Liver (tissue), 8 donors: ENCODE measurements at regions not wholly inside any gene's neighbourhood (a gene's known extent, or its start where the extent isn't known, plus 50 kb on each side); places are given as distances from the start of the nearest gene placed in this dataset.

Source experiments
- DNase-seq: peaks from one replicate; pipeline ENCODE4 v3.0.0-alpha.2; 2017; ENCODE audit warnings: low spot score
- H3K27ac ChIP-seq, 2 donors: one replicate each; pipeline ENCODE4 v1.7.0; 2013; ENCODE audit warnings: inconsistent platforms in 2 of 2, low read length in 2 of 2, control low read depth in 1 of 2, low read depth in 1 of 2, mild to moderate bottlenecking in 1 of 2
- H3K27me3 ChIP-seq, 4 donors: one replicate each; pipeline versions ENCODE4 v1.6.1 to v1.7.0; 2013; ENCODE audit warnings: low read length in 3 of 4, inconsistent platforms in 1 of 4, mild to moderate bottlenecking in 1 of 4, moderate library complexity in 1 of 4; ENCODE audit not compliant: control insufficient read depth in 4 of 4, insufficient read depth in 4 of 4
- H3K36me3 ChIP-seq, 4 donors: one replicate each; pipeline versions ENCODE4 v1.6.1 to v1.7.0; 2013; ENCODE audit warnings: low read length in 3 of 4, mild to moderate bottlenecking in 3 of 4, low read depth in 1 of 4, moderate library complexity in 1 of 4; ENCODE audit not compliant: control insufficient read depth in 4 of 4, insufficient read depth in 3 of 4
- H3K4me1 ChIP-seq, 4 donors: one replicate each; pipeline versions ENCODE4 v1.6.1 to v1.7.0; 2013; ENCODE audit warnings: low read length in 3 of 4, mild to moderate bottlenecking in 3 of 4, moderate library complexity in 1 of 4; ENCODE audit not compliant: control insufficient read depth in 4 of 4, insufficient read depth in 4 of 4
- H3K4me3 ChIP-seq, 3 donors: one replicate each; pipeline versions ENCODE4 v1.6.1 to v1.7.0; 2013; ENCODE audit warnings: low read length in 3 of 3, control low read depth in 1 of 3, low read depth in 1 of 3, mild to moderate bottlenecking in 1 of 3
- H3K9ac ChIP-seq, 2 donors: one replicate each; pipeline ENCODE4 v1.7.0; 2013; ENCODE audit warnings: low read length in 2 of 2, mild to moderate bottlenecking in 2 of 2, moderate library complexity in 2 of 2, control low read depth in 1 of 2, low read depth in 1 of 2
- H3K9me3 ChIP-seq, 4 donors: one replicate each; pipeline versions ENCODE4 v1.6.1 to v1.7.0; 2013; ENCODE audit warnings: low read length in 3 of 4; ENCODE audit not compliant: control insufficient read depth in 4 of 4
- ATF3 ChIP-seq: IDR thresholded peaks from 2 replicates; pipeline ENCODE4 v1.6.1; 2016; ENCODE audit warnings: antibody characterized with exemption
- CTCF ChIP-seq: fragments of 150-350 bp; IDR thresholded peaks from 2 replicates; pipeline ENCODE4 v1.5.1; 2017; ENCODE audit warnings: improper control_type of control experiment, low read depth, low read length; ENCODE audit not compliant: missing input control
- EGR1 ChIP-seq, 2 donors: IDR thresholded peaks; 2 replicates each; pipeline ENCODE4 v1.6.1; 2016 to 2018; ENCODE audit warnings: antibody characterized with exemption in 2 of 2, low read depth in 2 of 2
- FOXA1 ChIP-seq: IDR thresholded peaks from 2 replicates; pipeline ENCODE4 v1.6.1; 2016; ENCODE audit warnings: antibody characterized with exemption
- FOXA2 ChIP-seq: IDR thresholded peaks from 2 replicates; pipeline ENCODE4 v1.6.1; 2016; ENCODE audit warnings: antibody characterized with exemption
- GABPA ChIP-seq, 2 donors: IDR thresholded peaks in 1 of 2; conservative IDR thresholded peaks in 1 of 2; 2 replicates each; pipeline ENCODE4 v1.6.1; 2016; ENCODE audit warnings: antibody characterized with exemption in 2 of 2, mild to moderate bottlenecking in 1 of 2, moderate library complexity in 1 of 2
- HNF4A ChIP-seq, 2 donors: conservative IDR thresholded peaks; 2 replicates each; pipeline ENCODE4 v1.6.1; 2016; ENCODE audit warnings: antibody characterized with exemption in 2 of 2, mild to moderate bottlenecking in 2 of 2
- HNF4G ChIP-seq: IDR thresholded peaks from 2 replicates; pipeline ENCODE4 v1.6.1; 2016; ENCODE audit warnings: antibody characterized with exemption
- JUND ChIP-seq, 2 donors: IDR thresholded peaks; 2 replicates each; pipeline ENCODE4 v1.6.1; 2016; ENCODE audit warnings: antibody characterized with exemption in 2 of 2
- MAX ChIP-seq: IDR thresholded peaks from 2 replicates; pipeline ENCODE4 v1.6.1; 2016; ENCODE audit warnings: antibody characterized with exemption
- NR2F2 ChIP-seq: IDR thresholded peaks from 2 replicates; pipeline ENCODE4 v1.6.1; 2016; ENCODE audit warnings: antibody characterized with exemption
- RAD21 ChIP-seq, 2 donors: IDR thresholded peaks; 2 replicates each; pipeline ENCODE4 v1.6.1; 2016; ENCODE audit warnings: antibody characterized with exemption in 2 of 2, mild to moderate bottlenecking in 2 of 2
- REST ChIP-seq: IDR thresholded peaks from 2 replicates; pipeline ENCODE4 v1.6.1; 2016; ENCODE audit warnings: antibody characterized with exemption, mild to moderate bottlenecking
- RXRA ChIP-seq, 2 donors: IDR thresholded peaks; 2 replicates each; pipeline ENCODE4 v1.6.1; 2017 to 2018; ENCODE audit warnings: antibody characterized with exemption in 2 of 2, mild to moderate bottlenecking in 1 of 2
- SP1 ChIP-seq: IDR thresholded peaks from 2 replicates; pipeline ENCODE4 v1.6.1; 2018; ENCODE audit warnings: antibody characterized with exemption, mild to moderate bottlenecking
- TAF1 ChIP-seq: conservative IDR thresholded peaks from 2 replicates; pipeline ENCODE4 v1.6.1; 2016; ENCODE audit warnings: antibody characterized with exemption, mild to moderate bottlenecking
- YY1 ChIP-seq: IDR thresholded peaks from 2 replicates; pipeline ENCODE4 v1.6.1; 2016; ENCODE audit warnings: antibody characterized with exemption, mild to moderate bottlenecking
- ZBTB33 ChIP-seq: IDR thresholded peaks from 2 replicates; pipeline ENCODE4 v1.6.1; 2016; ENCODE audit warnings: antibody characterized with exemption
- WGBS: extraction: QIAGEN DNeasy Blood & Tissue Kit; methylation state at CpG from one replicate; pipeline ENCODE4 v1.1.7; 2013; 5-methylcytosine and 5-hydroxymethylcytosine counted together
- donor health status: healthy.
- donor health status: healthy.
- donor health status: healthy.
- donor health status: healthy.
- donor health status: healthy.

- Histone ChIP-seq H3K4me3 (no peak overlapping the region), H3K36me3 (no peaks in the 10 kb centered on the region), H3K9ac (no peak overlapping the region), H3K27ac (no peak overlapping the region), H3K9me3 (no peaks in the 10 kb centered on the region), H3K27me3 (no peaks in the 10 kb centered on the region), H3K4me1 (no peaks in the 10 kb centered on the region)
- no peak for TF ChIP-seq CTCF
- TF ChIP-seq SP1: no peak
- no peak for TF ChIP-seq JUND (IDR thresholded peaks at IDR 0.05)
- TF ChIP-seq FOXA1: no peak
- TF ChIP-seq ATF3: no peak
- no peak for TF ChIP-seq YY1
- no peak for TF ChIP-seq RXRA (IDR thresholded peaks at IDR 0.05)
- no peak for TF ChIP-seq MAX
- TF ChIP-seq HNF4G: no peak
- TF ChIP-seq HNF4A (conservative IDR thresholded peaks at IDR 0.05): no peak
- no peak for TF ChIP-seq RAD21 (IDR thresholded peaks at IDR 0.05)
- no peak for TF ChIP-seq GABPA (IDR thresholded peaks at IDR 0.05 in 1 of 2, conservative IDR thresholded peaks at IDR 0.05 in 1 of 2)
- TF ChIP-seq FOXA2: no peak
- TF ChIP-seq TAF1: no peak
- no peak for TF ChIP-seq EGR1 (IDR thresholded peaks at IDR 0.05; ENCODE audit: low read depth in 2 of 2)
- no peak for TF ChIP-seq ZBTB33
- TF ChIP-seq NR2F2: no peak
- DNase-seq: no peak
- 82% methylated on average over 2 of the region's 2 CpGs for WGBS
These were observed 581.6 kb upstream of the CDH9 start for GRCh38 chr5:27619982-27620381.

- Histone ChIP-seq H3K36me3 (no peaks in the 10 kb centered on the region), H3K9me3 (no peaks in the 10 kb centered on the region), H3K4me1 (no peaks in the 10 kb centered on the region), H3K4me3 (no peak overlapping the region), H3K9ac (no peak overlapping the region), H3K27ac (no peak overlapping the region), H3K27me3 (no peaks in the 10 kb centered on the region)
- TF ChIP-seq FOXA1: no peak
- TF ChIP-seq SP1: no peak
- no peak for TF ChIP-seq FOXA2
- no peak for TF ChIP-seq HNF4G
- no peak for TF ChIP-seq ATF3
- no peak for TF ChIP-seq ZBTB33
- no peak for TF ChIP-seq REST
- no peak for TF ChIP-seq MAX
- TF ChIP-seq JUND (IDR thresholded peaks at IDR 0.05): no peak
- no peak for TF ChIP-seq RXRA (IDR thresholded peaks at IDR 0.05)
- TF ChIP-seq YY1: no peak
- TF ChIP-seq TAF1: no peak
- TF ChIP-seq NR2F2: no peak
- TF ChIP-seq HNF4A (conservative IDR thresholded peaks at IDR 0.05): no peak
- TF ChIP-seq CTCF: no peak
- DNase-seq: no peak
- 48% methylated on average over 3 of the region's 3 CpGs for WGBS
These were observed 573.8 kb upstream of the CDH9 start for GRCh38 chr5:27612161-27612560.
